IPS DF 6.9 (cell line): ENCODE measurements at regions not wholly inside any gene's neighbourhood (a gene's known extent, or its start where the extent isn't known, plus 50 kb on each side); places are given as distances from the start of the nearest gene placed in this dataset.

Experiments used
- DNase-seq: peaks from one replicate; pipeline ENCODE4 v3.0.0-alpha.2; 2013; ENCODE audit warnings: low read depth, low spot score
- H3K27ac ChIP-seq: one replicate; pipeline ENCODE4 v1.5.1; 2013; ENCODE audit warnings: low read length, control low read depth
- H3K27me3 ChIP-seq: 2 replicates; pipeline ENCODE4 v1.6.1; 2013; ENCODE audit warnings: mild to moderate bottlenecking, low read length; ENCODE audit not compliant: control insufficient read depth, insufficient read depth
- H3K36me3 ChIP-seq: 2 replicates; pipeline ENCODE4 v1.6.1; 2013; ENCODE audit warnings: low read length; ENCODE audit not compliant: control insufficient read depth, insufficient read depth
- H3K4me1 ChIP-seq: 2 replicates; pipeline ENCODE4 v1.6.1; 2013; ENCODE audit warnings: low read length; ENCODE audit not compliant: control insufficient read depth, insufficient read depth
- H3K4me3 ChIP-seq: 2 replicates; pipeline ENCODE4 v1.5.1; 2013; ENCODE audit warnings: mild to moderate bottlenecking, low read length
- H3K9me3 ChIP-seq: 2 replicates; pipeline ENCODE4 v1.6.1; 2013; ENCODE audit warnings: low read length, inconsistent platforms; ENCODE audit not compliant: control insufficient read depth, insufficient read depth
- WGBS: extraction: QIAGEN DNeasy Blood & Tissue Kit; methylation state at CpG from one replicate; pipeline ENCODE4 v1.1.7; 2013; ENCODE audit warnings: mixed read lengths, missing lambda C conversion rate; ENCODE audit not compliant: insufficient read length, insufficient coverage; 5-methylcytosine and 5-hydroxymethylcytosine counted together

- Histone ChIP-seq H3K27me3 (no peaks in the 10 kb centered on the region), H3K36me3 (no peaks in the 10 kb centered on the region), H3K4me3 (no peak overlapping the region), H3K9me3 (no peaks in the 10 kb centered on the region), H3K4me1 (no peaks in the 10 kb centered on the region), H3K27ac (no peak overlapping the region)
- DNase-seq = no peak
- no CpG with 5 or more reads among the region's 1 CpG for WGBS
Observed at GRCh38 chr15:35818846-35819245, 272.9 kb upstream of the DPH6 start.

GRCh38 chr15:35822153-35822552 is 276.2 kb upstream of the DPH6 start:
- Histone ChIP-seq H3K27me3 (no peaks in the 10 kb centered on the region), H3K27ac (no peak overlapping the region), H3K9me3 (no peaks in the 10 kb centered on the region), H3K36me3 (no peaks in the 10 kb centered on the region), H3K4me1 (no peaks in the 10 kb centered on the region), H3K4me3 (no peak overlapping the region)
- DNase-seq = no peak

GRCh38 chr15:35827141-35827540 is 281.2 kb upstream of the DPH6 start:
- no peak overlapping the region for H3K4me3 ChIP-seq
- H3K9me3 ChIP-seq = no peaks in the 10 kb centered on the region
- WGBS = no CpG with 5 or more reads among the region's 1 CpG
- no peaks in the 10 kb centered on the region for H3K27me3 ChIP-seq
- no peaks in the 10 kb centered on the region for H3K4me1 ChIP-seq
- H3K36me3 ChIP-seq = no peaks in the 10 kb centered on the region
- no peak overlapping the region for H3K27ac ChIP-seq
- no peak for DNase-seq

GRCh38 chr15:35827911-35828310 is 281.9 kb upstream of the DPH6 start:
- H3K27ac ChIP-seq = no peak overlapping the region
- no peak for DNase-seq
- no peaks in the 10 kb centered on the region for H3K27me3 ChIP-seq
- no CpG with 5 or more reads among the region's 3 CpGs for WGBS
- H3K9me3 ChIP-seq = no peaks in the 10 kb centered on the region
- H3K4me3 ChIP-seq = no peak overlapping the region
- no peaks in the 10 kb centered on the region for H3K36me3 ChIP-seq
- H3K4me1 ChIP-seq = no peaks in the 10 kb centered on the region

DNA sequence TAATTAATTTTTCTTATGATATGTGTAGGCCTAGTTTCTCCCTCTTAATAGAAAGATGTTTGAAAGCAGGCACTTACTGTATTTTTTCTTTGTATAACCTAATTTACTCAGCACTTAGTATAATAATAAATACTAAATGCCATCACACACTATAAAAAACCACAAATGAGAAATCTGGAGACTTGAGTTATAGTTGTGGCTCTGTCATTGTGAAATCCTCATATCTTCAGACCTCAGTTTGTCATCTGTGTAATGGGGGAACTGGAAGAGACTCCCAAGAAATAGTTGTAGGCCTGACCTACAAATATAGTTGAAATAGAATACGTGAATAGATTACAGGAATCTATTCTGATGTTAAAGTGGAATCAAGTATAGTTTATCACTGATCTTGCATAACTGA is 287.6 kb upstream of the DPH6 start:
- no peak overlapping the region for H3K27ac ChIP-seq
- H3K4me3 ChIP-seq = no peak overlapping the region
- H3K36me3 ChIP-seq = no peaks in the 10 kb centered on the region
- DNase-seq = no peak
- no peaks in the 10 kb centered on the region for H3K9me3 ChIP-seq
- peaks cover 3% of the 10 kb centered on the region; the same call in 1 of the 2 replicates for H3K4me1 ChIP-seq
- no CpG with 5 or more reads among the region's 1 CpG for WGBS
- H3K27me3 ChIP-seq = no peaks in the 10 kb centered on the region

GRCh38 chr15:35834216-35834830 is 288.4 kb upstream of the DPH6 start:
- no CpG with 5 or more reads among the region's 4 CpGs for WGBS
- Histone ChIP-seq H3K27me3 (no peaks in the 10 kb centered on the region), H3K4me1 (peaks cover 6% of the 10 kb centered on the region; the same call in 1 of the 2 replicates), H3K4me3 (no peak overlapping the region), H3K36me3 (no peaks in the 10 kb centered on the region), H3K27ac (no peak overlapping the region), H3K9me3 (no peaks in the 10 kb centered on the region)
- no peak for DNase-seq

DNA sequence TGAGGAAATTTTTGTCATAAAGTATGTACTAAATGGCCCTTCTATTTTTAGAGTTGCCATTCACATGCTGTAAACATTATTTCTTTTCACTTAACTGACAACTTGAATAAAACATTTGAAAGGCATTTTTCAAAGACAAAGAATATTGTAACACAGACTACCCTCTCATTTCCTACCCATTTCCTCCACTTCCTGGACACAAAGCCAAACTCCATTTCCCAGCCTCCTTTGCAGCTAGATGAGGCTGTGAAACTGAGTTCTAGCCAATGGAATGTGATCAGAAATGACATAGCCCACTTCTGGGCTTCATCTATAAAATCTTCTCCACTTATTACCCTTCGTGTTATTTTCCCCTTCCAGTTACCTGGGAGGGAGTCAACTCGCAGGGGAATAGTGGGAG is 288.9 kb upstream of the DPH6 start:
- Histone ChIP-seq H3K27ac (no peak overlapping the region), H3K9me3 (no peaks in the 10 kb centered on the region), H3K4me1 (peaks cover 6% of the 10 kb centered on the region; the same call in 1 of the 2 replicates), H3K4me3 (no peak overlapping the region), H3K36me3 (no peaks in the 10 kb centered on the region), H3K27me3 (no peaks in the 10 kb centered on the region)
- no CpG with 5 or more reads among the region's 2 CpGs for WGBS
- no peak for DNase-seq

- WGBS = no CpG with 5 or more reads among the region's 12 CpGs
- no peak overlapping the region for H3K27ac ChIP-seq
- no peaks in the 10 kb centered on the region for H3K36me3 ChIP-seq
- H3K9me3 ChIP-seq = no peaks in the 10 kb centered on the region
- no peaks in the 10 kb centered on the region for H3K27me3 ChIP-seq
- peaks cover 10% of the 10 kb centered on the region; the same call in 1 of the 2 replicates for H3K4me1 ChIP-seq
- DNase-seq = no peak
- no peak overlapping the region for H3K4me3 ChIP-seq
Observed at GRCh38 chr15:35838424-35839111, 292.6 kb upstream of the DPH6 start.

- Histone ChIP-seq H3K9me3 (no peaks in the 10 kb centered on the region), H3K36me3 (no peaks in the 10 kb centered on the region), H3K27me3 (no peaks in the 10 kb centered on the region), H3K4me1 (peaks cover 10% of the 10 kb centered on the region; the same call in 1 of the 2 replicates), H3K27ac (no peak overlapping the region), H3K4me3 (no peak overlapping the region)
- no peak for DNase-seq
- no CpG with 5 or more reads among the region's 3 CpGs for WGBS
Observed at GRCh38 chr15:35842631-35843030, 296.7 kb upstream of the DPH6 start.

DNA sequence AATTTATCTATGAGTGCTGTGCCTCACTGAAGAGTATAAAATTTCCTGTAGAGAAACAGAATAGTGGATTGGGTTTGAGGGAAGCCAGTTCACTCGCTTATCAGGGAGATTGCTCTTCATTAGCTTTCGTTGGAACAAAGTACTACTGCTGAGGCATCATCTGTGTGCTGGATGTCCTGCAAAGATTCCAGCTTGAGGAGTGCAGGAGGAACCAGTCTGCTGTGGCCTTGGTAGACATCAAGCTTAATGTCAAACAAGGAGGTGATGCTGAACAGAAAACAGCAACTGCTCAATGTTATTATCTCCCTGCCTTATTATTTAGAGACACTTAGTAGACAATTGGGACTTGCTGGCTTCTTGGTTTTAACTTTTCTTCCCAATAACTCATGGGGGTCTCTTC is 297.5 kb upstream of the DPH6 start:
- Histone ChIP-seq H3K27ac (no peak overlapping the region), H3K4me1 (peaks cover 7% of the 10 kb centered on the region; the same call in 1 of the 2 replicates), H3K4me3 (no peak overlapping the region), H3K27me3 (no peaks in the 10 kb centered on the region), H3K9me3 (no peaks in the 10 kb centered on the region), H3K36me3 (no peaks in the 10 kb centered on the region)
- no peak for DNase-seq
- no CpG with 5 or more reads among the region's 2 CpGs for WGBS

GRCh38 chr15:35850284-35850683 is 304.3 kb upstream of the DPH6 start:
- Histone ChIP-seq H3K27ac (no peak overlapping the region), H3K9me3 (no peaks in the 10 kb centered on the region), H3K4me1 (no peaks in the 10 kb centered on the region), H3K27me3 (no peaks in the 10 kb centered on the region), H3K36me3 (no peaks in the 10 kb centered on the region), H3K4me3 (no peak overlapping the region)
- WGBS = no CpG with 5 or more reads among the region's 2 CpGs
- DNase-seq = no peak
